ENCODE measurements at regions not wholly inside any gene's neighbourhood (a gene's known extent, or its start where the extent isn't known, plus 50 kb on each side); places are given as distances from the start of the nearest gene placed in this dataset.

GRCh38 chr4:112731715-112732114 is 94.8 kb downstream of the LARP7 start:
- Histone ChIP-seq H3K4me1 (ENCODE audit: low read depth) (peaks cover 4% of the 10 kb centered on the region), H3K4me3 (no peak overlapping the region), H3K27me3 (no peaks in the 10 kb centered on the region), H3K27ac (no peak overlapping the region), H3K9me3 (ENCODE audit: low read depth) (no peaks in the 10 kb centered on the region), H3K36me3 (no peaks in the 10 kb centered on the region)
- no peak for TF ChIP-seq CTCF (IDR thresholded peaks at IDR 0.05; ENCODE audit: low read depth, low read length)
- DNase-seq (ENCODE audit: low read depth in 1 of 2, low spot score in 1 of 2): no peak

GRCh38 chr4:112732142-112732541 is 95.2 kb downstream of the LARP7 start:
- H3K4me3 ChIP-seq: no peak overlapping the region
- H3K9me3 ChIP-seq (ENCODE audit: low read depth): no peaks in the 10 kb centered on the region
- H3K27ac ChIP-seq: no peak overlapping the region
- DNase-seq (ENCODE audit: low read depth in 1 of 2, low spot score in 1 of 2): no peak
- no peaks in the 10 kb centered on the region for H3K36me3 ChIP-seq
- no peaks in the 10 kb centered on the region for H3K27me3 ChIP-seq
- H3K4me1 ChIP-seq (ENCODE audit: low read depth): peaks cover 4% of the 10 kb centered on the region
- no peak for TF ChIP-seq CTCF (IDR thresholded peaks at IDR 0.05; ENCODE audit: low read depth, low read length)

GRCh38 chr4:112735474-112735951 is 98.6 kb downstream of the LARP7 start:
- no peaks in the 10 kb centered on the region for H3K36me3 ChIP-seq
- no peak for TF ChIP-seq CTCF (IDR thresholded peaks at IDR 0.05; ENCODE audit: low read depth, low read length)
- DNase-seq (ENCODE audit: low read depth in 1 of 2, low spot score in 1 of 2): no peak
- no peaks in the 10 kb centered on the region for H3K9me3 ChIP-seq (ENCODE audit: low read depth)
- H3K4me3 ChIP-seq: no peak overlapping the region
- no peak overlapping the region for H3K27ac ChIP-seq
- H3K4me1 ChIP-seq (ENCODE audit: low read depth): peaks cover 4% of the 10 kb centered on the region
- H3K27me3 ChIP-seq: no peaks in the 10 kb centered on the region

GRCh38 chr4:112736718-112737135 is 99.8 kb downstream of the LARP7 start:
- TF ChIP-seq CTCF (IDR thresholded peaks at IDR 0.05; ENCODE audit: low read depth, low read length): no peak
- no peak for DNase-seq (ENCODE audit: low read depth in 1 of 2, low spot score in 1 of 2)
- no peak overlapping the region for H3K4me3 ChIP-seq
- H3K27ac ChIP-seq: no peak overlapping the region
- H3K4me1 ChIP-seq (ENCODE audit: low read depth): peaks cover 4% of the 10 kb centered on the region
- H3K36me3 ChIP-seq: no peaks in the 10 kb centered on the region
- H3K27me3 ChIP-seq: no peaks in the 10 kb centered on the region
- no peaks in the 10 kb centered on the region for H3K9me3 ChIP-seq (ENCODE audit: low read depth)

GRCh38 chr4:112739442-112739841 is 102.5 kb downstream of the LARP7 start:
- Histone ChIP-seq H3K4me1 (ENCODE audit: low read depth) (no peaks in the 10 kb centered on the region), H3K27me3 (no peaks in the 10 kb centered on the region), H3K4me3 (no peak overlapping the region), H3K27ac (no peak overlapping the region), H3K9me3 (ENCODE audit: low read depth) (no peaks in the 10 kb centered on the region), H3K36me3 (no peaks in the 10 kb centered on the region)
- TF ChIP-seq CTCF (IDR thresholded peaks at IDR 0.05; ENCODE audit: low read depth, low read length): no peak
- no peak for DNase-seq (ENCODE audit: low read depth in 1 of 2, low spot score in 1 of 2)

GRCh38 chr4:112747036-112747435 is 110.1 kb downstream of the LARP7 start:
- no peak for TF ChIP-seq CTCF (IDR thresholded peaks at IDR 0.05; ENCODE audit: low read depth, low read length)
- Histone ChIP-seq H3K27ac (peak overlapping the region; percentile 79), H3K4me3 (no peak overlapping the region), H3K9me3 (ENCODE audit: low read depth) (no peaks in the 10 kb centered on the region), H3K27me3 (no peaks in the 10 kb centered on the region), H3K4me1 (ENCODE audit: low read depth) (peaks cover 16% of the 10 kb centered on the region), H3K36me3 (no peaks in the 10 kb centered on the region)
- peak in 1 of 2 donors; percentile 46 for DNase-seq (ENCODE audit: low read depth in 1 of 2, low spot score in 1 of 2)

Measured in cardiac muscle cell (in vitro differentiated cells and primary cell).